GM12872 (cell line): ENCODE measurements at regions not wholly inside any gene's neighbourhood (a gene's known extent, or its start where the extent isn't known, plus 50 kb on each side); places are given as distances from the start of the nearest gene placed in this dataset.

Experiments used
- CTCF ChIP-seq: IDR thresholded peaks from 3 replicates; pipeline ENCODE4 v1.5.1; 2011; ENCODE audit warnings: low read depth, mild to moderate bottlenecking, low read length, moderate library complexity; ENCODE audit not compliant: insufficient read depth

GRCh38 chr6:133583907-133584427 is 304.9 kb upstream of the TCF21 start:
- no peak for TF ChIP-seq CTCF

- TF ChIP-seq CTCF: no peak
Observed at GRCh38 chr6:133584823-133585222, 304.1 kb upstream of the TCF21 start.

- TF ChIP-seq CTCF: no peak
Observed at GRCh38 chr6:133585978-133586377, 302.9 kb upstream of the TCF21 start.

DNA sequence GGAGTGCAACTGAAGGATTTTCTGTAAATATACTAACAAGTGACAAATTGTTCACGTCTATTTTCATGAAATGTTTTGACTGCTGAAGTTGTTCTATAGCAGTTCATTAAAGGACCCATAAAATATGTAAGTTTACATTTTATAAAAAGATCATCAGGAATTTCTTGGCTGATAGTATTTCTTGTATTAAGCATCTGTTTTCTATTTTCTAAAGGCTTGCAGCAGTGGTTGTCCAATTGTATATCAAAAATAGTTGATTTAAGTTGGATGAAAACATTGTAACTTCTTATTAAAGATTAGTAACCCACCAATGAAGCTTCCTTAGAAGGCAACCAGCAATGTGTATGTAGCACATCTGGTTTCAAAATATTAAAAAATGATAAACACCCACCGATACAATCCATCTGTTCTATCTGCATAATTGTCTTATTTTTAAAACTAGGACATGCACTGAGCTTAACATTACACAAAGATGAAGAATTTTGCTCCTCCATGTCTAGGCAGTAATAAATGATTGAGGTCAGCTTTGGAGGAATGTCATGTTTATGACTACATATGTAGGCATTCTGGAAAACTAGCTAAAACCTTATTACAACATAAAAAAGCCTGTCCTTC is 301.3 kb upstream of the TCF21 start:
- no peak for TF ChIP-seq CTCF

- no peak for TF ChIP-seq CTCF
Observed at GRCh38 chr6:133590196-133590595, 298.7 kb upstream of the TCF21 start.

DNA sequence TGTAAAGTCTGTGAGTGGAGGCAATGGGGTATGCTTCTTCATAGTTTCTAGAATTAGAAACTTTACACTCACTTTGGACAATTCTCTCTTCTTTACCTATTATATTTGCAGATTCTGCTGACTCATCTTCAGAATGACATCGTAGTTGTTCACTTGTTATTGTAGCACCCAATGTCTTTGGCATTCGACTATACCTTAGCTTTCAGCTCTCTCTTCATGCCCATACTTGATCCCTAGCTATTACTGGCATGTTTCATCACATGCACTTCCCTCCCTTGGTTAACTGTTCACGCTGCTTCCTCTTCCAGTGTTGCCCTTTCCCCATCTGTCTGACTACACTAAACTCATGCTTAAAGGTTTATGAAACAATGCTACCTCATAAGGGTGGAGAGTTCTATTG is 298.1 kb upstream of the TCF21 start:
- TF ChIP-seq CTCF: no peak

DNA sequence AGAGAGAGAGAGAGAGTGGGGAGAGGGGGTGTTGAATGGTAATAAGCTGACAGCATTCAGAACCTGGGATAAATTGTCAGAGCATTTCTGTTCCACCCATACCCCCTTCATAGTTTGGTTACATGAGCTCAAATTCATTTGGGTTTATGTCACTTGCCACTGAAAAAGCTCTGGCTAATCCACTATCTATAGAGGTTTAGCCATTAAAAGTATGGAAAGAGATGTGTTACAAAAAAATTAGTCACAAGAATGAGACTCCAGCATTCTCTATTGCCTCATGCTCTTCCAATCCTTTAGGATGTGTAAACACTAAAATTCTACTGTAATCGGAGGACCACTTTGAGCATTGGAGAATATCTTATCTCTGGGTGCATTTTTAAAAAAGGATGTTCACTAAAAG is 297.6 kb upstream of the TCF21 start:
- no peak for TF ChIP-seq CTCF
